Activated naive CD4-positive, alpha-beta T cell treated with anti-CD3 and anti-CD28 coated beads, Interleukin-2, amount 10 ng/mL, durations not matched to agents 7 days and 5 days (primary cell): ENCODE measurements at regions not wholly inside any gene's neighbourhood (a gene's known extent, or its start where the extent isn't known, plus 50 kb on each side); places are given as distances from the start of the nearest gene placed in this dataset.

ENCODE experiments used
- CTCF ChIA-PET: fragments of 350-600 bp; sonication (Branson Sonifier 250); formaldehyde crosslinking; loops from one replicate; lab custom pipeline; 2021; ENCODE audit warnings: antibody characterized with exemption; lab: Charles Lee
- DNase-seq: peaks from one replicate; pipeline ENCODE4 v3.0.0-alpha.2; 2020
- H3K27ac Mint-ChIP-seq: one replicate; pipeline ENCODE4 v1.8.0; 2021; ENCODE audit warnings: mild to moderate bottlenecking, moderate library complexity, mixed read lengths
- H3K27me3 Mint-ChIP-seq: one replicate; pipeline ENCODE4 v1.8.0; 2021; ENCODE audit warnings: mild to moderate bottlenecking, mixed read lengths
- H3K36me3 Mint-ChIP-seq: one replicate; pipeline ENCODE4 v1.8.0; 2021; ENCODE audit warnings: mixed read lengths
- H3K4me1 Mint-ChIP-seq: one replicate; pipeline ENCODE4 v1.8.0; 2021; ENCODE audit warnings: mixed read lengths
- H3K4me3 Mint-ChIP-seq: one replicate; pipeline ENCODE4 v1.8.0; 2021; ENCODE audit warnings: mild to moderate bottlenecking, moderate library complexity, mixed read lengths
- H3K9me3 Mint-ChIP-seq: one replicate; pipeline ENCODE4 v1.8.0; 2021; ENCODE audit warnings: mixed read lengths

DNA sequence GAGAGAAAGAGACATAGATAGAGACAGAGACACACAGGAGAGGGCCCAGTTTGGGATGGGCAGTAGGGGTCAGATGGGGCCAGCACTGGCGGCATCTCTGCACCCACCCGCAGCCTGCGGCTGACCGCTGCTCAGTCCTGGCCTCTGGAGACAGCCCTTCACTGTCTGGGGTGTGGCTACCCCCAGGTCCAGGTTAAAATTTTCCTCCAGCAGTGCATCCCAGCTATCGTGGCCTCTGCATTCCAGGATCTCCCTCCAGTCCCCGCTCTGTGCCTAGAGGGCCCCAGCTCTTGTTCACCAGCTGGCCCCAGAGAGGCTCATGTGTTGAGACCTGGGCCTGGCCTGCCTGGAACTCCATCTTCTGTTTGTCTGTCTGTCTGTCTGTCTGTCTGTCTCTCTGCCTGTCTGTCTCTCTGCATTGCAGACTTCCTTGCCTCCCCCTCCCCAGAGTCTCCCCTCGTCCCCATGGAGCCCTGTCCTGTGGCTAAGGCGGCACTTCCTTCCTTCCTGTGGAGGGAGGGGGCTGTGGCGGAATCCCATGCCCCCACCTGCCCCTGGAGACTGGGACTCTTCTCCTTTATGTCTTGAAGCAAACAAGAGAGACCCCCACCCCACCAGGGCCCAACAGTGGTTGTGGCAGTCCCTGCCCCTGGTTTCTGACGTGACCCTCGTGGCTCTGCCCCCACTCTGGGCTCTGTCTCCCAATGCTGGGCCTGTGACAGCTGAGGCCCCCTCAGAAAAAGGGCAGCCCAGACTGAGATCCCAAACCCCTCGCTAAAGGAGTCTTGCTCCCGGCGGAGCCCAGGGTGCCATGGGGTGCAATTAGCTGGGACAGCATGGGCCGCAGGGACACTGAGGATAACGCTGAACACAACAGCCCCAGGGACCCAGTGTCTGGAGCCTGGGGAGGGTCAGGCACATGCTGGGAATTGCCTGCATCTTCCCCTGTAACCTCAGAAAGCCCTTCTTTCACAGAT is 241.8 kb downstream of the NPHP4 start:
- H3K4me1 Mint-ChIP-seq: no peaks in the 10 kb centered on the region
- no peak overlapping the region for H3K4me3 Mint-ChIP-seq
- H3K27ac Mint-ChIP-seq: no peak overlapping the region
- peaks cover 10% of the 10 kb centered on the region for H3K27me3 Mint-ChIP-seq
- CTCF ChIA-PET: no interaction called here
- no peaks in the 10 kb centered on the region for H3K36me3 Mint-ChIP-seq
- H3K9me3 Mint-ChIP-seq: no peaks in the 10 kb centered on the region
- DNase-seq: no peak

DNA sequence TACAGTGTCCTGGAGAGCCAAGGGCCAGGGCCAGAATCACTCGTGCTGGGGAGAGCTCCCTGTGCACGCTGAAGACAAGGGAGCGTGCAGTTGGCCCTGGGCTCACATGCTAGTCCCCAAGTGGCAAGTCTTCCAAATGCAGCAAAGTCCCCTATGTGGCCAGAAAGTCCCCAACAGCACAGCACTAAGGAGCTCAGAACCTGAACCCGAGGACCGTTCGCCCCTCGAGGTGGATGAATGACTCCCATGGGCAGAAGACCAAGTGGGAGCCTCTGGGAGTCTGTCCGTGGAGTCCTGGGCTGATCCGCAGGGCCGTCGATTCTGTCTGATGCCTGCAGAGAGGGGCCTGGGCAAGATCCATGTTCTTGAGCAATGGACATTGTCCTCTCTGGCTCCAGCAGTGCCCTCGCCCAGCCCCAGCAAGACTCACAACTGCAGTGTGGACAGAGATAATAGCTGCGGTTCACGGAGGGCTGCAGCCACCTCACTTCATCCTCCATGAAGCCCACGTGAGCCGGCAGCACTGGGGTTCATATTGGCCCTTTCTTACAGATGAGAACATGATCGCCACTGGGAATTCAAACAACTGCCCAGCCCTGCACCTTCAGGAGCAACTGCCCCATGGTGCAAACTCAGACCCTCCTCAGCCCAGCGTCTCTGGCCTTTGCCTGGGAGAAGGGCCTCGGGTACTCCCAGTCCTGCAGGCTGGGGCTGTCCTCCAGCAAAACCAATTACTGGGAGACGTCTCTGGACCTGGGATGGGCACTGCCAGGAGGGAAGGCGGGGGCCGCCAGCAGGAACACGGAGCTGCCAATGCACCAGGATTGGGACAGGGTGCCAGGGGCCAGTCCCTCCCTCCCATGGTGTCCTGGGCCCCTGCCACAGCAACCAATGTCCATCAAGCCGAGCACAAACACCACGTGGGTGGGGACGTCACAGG is 243.7 kb downstream of the NPHP4 start:
- Mint-ChIP-seq H3K27me3 (peaks cover 11% of the 10 kb centered on the region), H3K4me3 (no peak overlapping the region), H3K27ac (no peak overlapping the region), H3K36me3 (no peaks in the 10 kb centered on the region), H3K4me1 (no peaks in the 10 kb centered on the region), H3K9me3 (no peaks in the 10 kb centered on the region)
- CTCF ChIA-PET: no interaction called here
- DNase-seq: no peak

DNA sequence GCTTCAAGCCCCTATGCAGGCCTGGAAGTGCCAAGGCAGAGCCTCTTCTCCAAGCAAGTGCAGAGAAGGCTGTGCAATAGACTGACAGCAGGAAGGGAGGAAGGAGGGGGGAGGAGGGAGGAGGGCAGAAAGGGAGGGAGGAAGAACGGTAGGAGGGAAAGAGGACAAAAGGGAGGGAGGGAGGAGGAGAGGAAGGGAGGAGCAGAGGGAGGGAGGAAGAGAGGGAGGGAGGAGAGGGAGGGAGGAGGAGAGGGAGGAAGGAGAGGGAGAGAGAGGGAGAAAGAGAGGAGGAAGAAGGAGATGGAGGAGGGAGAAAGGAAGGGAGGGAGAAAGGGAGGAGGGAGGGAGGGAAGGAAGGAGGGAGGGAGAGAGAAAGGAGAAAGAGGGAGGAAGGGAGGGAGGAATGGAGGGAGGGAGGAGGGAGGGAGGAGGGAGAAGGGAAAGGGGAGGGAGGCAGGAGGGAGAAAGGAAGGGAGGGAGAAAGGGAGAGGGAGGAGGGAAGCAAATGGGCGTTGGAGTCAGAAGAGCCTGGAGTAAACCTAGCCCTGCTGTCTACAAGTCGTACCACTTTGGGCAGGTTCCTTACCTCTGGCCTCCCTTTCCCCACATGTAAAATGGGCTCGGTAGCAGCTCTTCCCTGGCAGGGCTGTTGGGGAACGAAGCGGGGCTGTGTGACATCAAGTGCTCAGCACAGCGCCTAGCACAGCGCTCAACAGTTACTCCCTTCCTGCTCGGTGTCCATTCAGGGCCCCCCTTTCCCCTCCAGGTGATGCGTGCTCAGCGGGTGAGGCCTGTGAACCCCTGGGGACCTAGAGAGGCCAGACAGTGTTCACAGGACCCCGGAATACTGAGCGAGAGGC is 244.6 kb downstream of the NPHP4 start:
- Mint-ChIP-seq H3K9me3 (no peaks in the 10 kb centered on the region), H3K4me3 (no peak overlapping the region), H3K4me1 (no peaks in the 10 kb centered on the region), H3K36me3 (no peaks in the 10 kb centered on the region), H3K27ac (no peak overlapping the region), H3K27me3 (peaks cover 11% of the 10 kb centered on the region)
- no peak for DNase-seq
- CTCF ChIA-PET: no interaction called here

DNA sequence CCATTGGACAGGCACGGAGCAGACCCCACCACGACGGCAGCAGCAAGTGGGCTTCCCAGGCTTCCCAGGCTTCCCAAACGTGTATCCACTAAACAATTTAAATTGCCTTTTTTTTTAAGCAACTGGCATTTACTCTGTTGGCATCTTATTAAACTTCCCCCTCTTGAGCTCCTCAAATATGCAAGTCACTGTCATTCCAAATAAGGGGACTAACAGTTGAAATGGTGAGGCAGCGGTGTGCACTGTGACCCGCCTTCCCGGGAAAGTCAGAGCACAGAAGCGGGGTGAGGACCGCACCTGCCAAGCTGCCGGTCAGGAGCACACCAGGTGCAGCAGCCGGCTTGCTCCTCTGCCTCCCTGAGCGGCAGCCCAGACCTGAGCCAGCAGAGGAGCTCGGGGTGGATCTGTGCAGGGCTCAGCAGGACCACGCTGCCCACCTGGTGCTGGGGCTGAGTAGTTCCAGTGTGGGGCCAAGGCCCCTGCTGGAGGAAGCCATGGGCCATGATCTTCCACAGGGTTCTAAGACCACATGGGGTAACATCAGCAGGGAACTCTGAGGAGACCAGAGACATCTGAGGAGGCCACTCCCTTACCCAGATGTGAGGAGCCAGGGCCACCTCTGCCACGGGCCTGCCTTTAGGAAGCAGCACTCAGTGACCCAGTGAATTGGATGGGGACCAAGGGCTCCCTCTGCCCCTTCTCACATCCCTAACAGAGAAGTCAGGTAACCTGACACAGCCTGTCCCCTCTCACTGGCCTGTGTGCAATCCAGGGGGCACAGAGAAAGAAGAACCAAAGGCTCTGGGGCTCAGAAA is 245.4 kb downstream of the NPHP4 start:
- H3K27ac Mint-ChIP-seq: no peak overlapping the region
- no peaks in the 10 kb centered on the region for H3K4me1 Mint-ChIP-seq
- H3K36me3 Mint-ChIP-seq: no peaks in the 10 kb centered on the region
- H3K27me3 Mint-ChIP-seq: peaks cover 11% of the 10 kb centered on the region
- CTCF ChIA-PET: interaction anchor here (1.1 to 1.5 kb wide), 2 partner anchors 228 to 461 kb away, joined by 3 to 6 read pairs; no protein-coding TSS in a partner anchor
- H3K4me3 Mint-ChIP-seq: no peak overlapping the region
- no peaks in the 10 kb centered on the region for H3K9me3 Mint-ChIP-seq
- no peak for DNase-seq

DNA sequence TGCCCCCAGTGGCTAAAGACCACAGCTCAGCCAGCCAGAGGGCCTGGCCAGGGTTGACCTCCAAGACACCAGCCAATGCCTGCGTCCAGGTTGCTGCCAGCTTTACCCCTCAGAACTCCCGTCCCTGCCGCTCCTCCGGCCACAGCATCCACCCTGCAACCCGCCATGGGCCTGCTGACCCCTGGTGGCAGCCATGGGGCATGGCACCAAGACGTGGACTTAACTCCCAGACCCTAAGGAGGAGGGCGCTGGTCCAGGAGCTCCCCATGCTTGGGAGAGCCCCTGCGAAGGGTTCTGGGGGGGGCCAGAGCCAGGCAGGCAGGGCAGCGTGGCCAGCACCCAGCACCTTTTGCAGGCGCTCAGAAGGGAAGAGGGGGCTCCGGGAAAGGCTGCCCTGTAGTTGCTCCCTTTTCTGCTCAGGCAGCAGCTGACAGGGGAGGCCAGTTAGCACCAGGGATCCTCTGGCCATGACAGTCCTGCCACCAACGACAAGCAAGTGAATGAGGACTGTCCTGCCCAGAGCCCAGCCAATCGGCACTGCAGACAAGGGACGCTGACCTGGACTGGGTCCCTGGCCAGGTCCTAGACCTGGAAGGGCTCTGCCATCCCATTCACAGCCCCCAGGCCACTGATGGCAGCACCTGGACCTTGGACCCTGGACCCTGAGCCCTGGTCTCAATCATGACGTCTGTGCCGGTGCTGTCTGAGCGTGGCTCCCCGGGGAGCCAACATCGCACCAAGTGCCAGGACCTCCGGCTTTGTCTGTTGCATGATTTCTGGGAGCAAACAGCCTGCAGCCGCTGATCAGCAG is 246.2 kb downstream of the NPHP4 start:
- H3K36me3 Mint-ChIP-seq: no peaks in the 10 kb centered on the region
- no peaks in the 10 kb centered on the region for H3K9me3 Mint-ChIP-seq
- H3K4me1 Mint-ChIP-seq: no peaks in the 10 kb centered on the region
- H3K27me3 Mint-ChIP-seq: peaks cover 11% of the 10 kb centered on the region
- no peak overlapping the region for H3K27ac Mint-ChIP-seq
- CTCF ChIA-PET: interaction anchor here (1.0 to 2.6 kb wide), 9 partner anchors 16 to 1090 kb away, joined by 3 to 13 read pairs (median 4); no protein-coding TSS in a partner anchor
- peak; percentile 65 for DNase-seq
- no peak overlapping the region for H3K4me3 Mint-ChIP-seq

DNA sequence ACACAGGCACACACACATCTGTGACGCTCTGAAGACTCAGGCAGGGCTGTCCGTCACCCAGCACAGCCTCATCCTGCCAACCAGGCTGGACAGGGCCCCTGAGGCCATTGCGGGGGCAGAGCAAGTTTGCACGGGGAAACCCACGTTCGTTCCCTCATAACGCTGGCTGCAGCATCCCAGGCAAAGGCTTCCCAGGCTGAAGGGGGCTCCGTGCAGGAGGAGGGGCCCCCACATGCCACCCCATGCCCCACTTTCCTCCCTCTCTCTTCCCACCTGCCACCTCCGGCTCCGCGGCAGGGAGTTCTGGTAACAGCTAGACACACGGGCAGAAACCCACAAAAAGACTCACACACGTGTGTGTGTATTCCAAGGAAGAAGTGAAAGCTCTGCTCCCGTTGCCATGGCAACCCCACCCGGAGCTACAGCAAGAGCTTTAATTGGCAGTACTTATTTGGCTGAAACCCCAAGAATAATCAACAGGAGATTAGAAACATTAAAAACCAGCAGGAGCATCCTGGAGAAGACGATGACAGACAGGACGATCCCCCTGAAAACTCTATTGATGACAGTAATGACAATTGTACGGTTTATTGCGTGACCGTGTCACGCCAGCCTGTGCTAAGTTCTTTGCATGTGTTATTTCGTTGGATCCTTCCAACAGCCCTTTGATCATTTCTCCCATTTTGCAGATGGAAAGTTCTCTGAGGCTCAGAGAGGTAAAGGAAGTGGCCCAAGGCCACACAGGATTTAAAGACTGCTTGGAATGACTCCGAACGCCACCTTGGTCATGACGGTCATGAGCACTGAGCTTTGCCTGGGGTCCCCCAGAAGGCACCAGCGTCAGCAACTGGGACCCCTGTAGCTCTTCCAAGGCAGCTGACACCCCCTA is 247.1 kb downstream of the NPHP4 start:
- H3K4me1 Mint-ChIP-seq: no peaks in the 10 kb centered on the region
- CTCF ChIA-PET: interaction anchor here (1.0 to 2.6 kb wide), 9 partner anchors 16 to 1089 kb away, joined by 3 to 13 read pairs (median 4); no protein-coding TSS in a partner anchor
- H3K27me3 Mint-ChIP-seq: peaks cover 11% of the 10 kb centered on the region
- no peak overlapping the region for H3K4me3 Mint-ChIP-seq
- no peak for DNase-seq
- no peaks in the 10 kb centered on the region for H3K9me3 Mint-ChIP-seq
- H3K27ac Mint-ChIP-seq: no peak overlapping the region
- H3K36me3 Mint-ChIP-seq: no peaks in the 10 kb centered on the region

DNA sequence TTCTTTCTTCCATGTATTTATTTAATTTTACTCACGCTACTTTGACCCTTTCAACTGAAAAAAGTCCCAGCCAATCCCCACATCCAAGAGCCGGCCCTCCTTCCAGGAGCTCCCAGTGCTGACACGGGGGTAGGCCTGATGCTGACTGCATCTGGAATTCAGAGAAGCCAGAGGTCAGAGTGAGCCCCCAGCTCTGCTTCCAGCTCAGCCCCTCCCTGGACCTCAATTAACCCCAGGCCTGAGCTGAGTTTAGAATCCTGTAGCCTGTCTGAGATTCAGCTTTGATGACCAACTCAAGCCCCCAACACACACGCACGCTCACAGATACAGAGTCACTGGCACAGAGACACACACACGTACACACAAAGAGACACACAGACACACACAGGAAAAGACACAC is 247.9 kb downstream of the NPHP4 start:
- DNase-seq: no peak
- no peaks in the 10 kb centered on the region for H3K9me3 Mint-ChIP-seq
- H3K4me1 Mint-ChIP-seq: no peaks in the 10 kb centered on the region
- CTCF ChIA-PET: interaction anchor here (2.3 to 2.6 kb wide), 2 partner anchors 230 to 233 kb away, joined by 6 to 13 read pairs; no protein-coding TSS in a partner anchor
- H3K4me3 Mint-ChIP-seq: no peak overlapping the region
- peaks cover 14% of the 10 kb centered on the region for H3K27me3 Mint-ChIP-seq
- no peaks in the 10 kb centered on the region for H3K36me3 Mint-ChIP-seq
- no peak overlapping the region for H3K27ac Mint-ChIP-seq

DNA sequence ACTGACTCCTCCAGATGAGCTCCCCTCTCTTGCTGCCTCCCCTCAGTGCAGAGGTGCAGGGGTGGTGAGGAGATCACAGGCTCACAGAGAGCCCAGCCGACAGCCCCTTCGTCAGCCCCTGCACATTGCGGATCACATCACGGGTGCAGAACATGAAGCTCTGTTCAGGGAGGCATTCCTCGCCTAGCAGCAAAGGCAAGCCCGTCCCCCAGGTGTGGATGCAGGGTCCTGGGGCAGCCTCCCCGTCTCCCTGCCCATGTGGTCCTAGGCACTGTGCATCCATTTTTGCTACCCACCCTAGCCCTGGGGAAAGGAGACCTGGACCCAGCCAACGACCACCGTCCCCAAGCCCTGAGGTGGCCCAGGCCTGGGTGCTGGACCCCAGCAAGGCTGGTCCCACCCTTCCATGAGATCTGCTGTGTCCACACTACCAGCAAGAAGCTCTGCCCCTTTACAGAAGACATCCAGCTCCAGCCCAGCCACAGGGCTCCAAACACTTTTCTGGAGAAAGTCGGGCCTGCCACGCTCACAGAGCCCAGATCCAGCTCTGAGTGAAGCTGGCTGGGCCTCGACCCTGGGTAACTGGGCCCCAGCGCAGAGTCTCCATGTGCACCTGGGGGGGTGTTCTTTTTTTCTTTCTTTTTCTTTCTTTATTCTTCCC is 248.7 kb downstream of the NPHP4 start:
- peaks cover 15% of the 10 kb centered on the region for H3K27me3 Mint-ChIP-seq
- no peaks in the 10 kb centered on the region for H3K36me3 Mint-ChIP-seq
- CTCF ChIA-PET: interaction anchor here (2.3 to 2.6 kb wide), 2 partner anchors 229 to 232 kb away, joined by 6 to 13 read pairs; no protein-coding TSS in a partner anchor
- no peak overlapping the region for H3K27ac Mint-ChIP-seq
- no peak for DNase-seq
- H3K4me1 Mint-ChIP-seq: no peaks in the 10 kb centered on the region
- H3K9me3 Mint-ChIP-seq: no peaks in the 10 kb centered on the region
- no peak overlapping the region for H3K4me3 Mint-ChIP-seq

DNA sequence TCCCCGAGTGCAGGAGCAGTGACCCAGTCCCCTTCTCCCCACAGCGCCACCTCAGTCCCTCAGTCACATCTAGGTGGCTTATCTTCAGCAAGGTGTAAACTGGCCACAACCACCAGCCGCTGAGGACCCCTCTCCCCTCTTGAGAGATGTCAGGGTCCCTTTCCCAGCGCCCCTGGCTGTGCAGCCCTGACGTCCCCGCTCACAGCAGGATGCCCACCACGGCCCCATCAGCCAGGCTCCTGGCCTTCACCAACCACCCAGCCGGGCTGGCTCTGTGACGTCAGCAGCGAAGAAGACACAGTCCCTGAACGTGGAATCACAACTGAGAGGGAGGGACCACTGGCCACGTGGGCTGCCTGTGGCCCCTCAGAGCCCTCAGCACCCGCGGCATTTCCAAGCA is 249.4 kb downstream of the NPHP4 start:
- Mint-ChIP-seq H3K9me3 (no peaks in the 10 kb centered on the region), H3K27me3 (peaks cover 15% of the 10 kb centered on the region), H3K4me1 (no peaks in the 10 kb centered on the region), H3K4me3 (no peak overlapping the region), H3K36me3 (no peaks in the 10 kb centered on the region), H3K27ac (no peak overlapping the region)
- no peak for DNase-seq
- CTCF ChIA-PET: no interaction called here

DNA sequence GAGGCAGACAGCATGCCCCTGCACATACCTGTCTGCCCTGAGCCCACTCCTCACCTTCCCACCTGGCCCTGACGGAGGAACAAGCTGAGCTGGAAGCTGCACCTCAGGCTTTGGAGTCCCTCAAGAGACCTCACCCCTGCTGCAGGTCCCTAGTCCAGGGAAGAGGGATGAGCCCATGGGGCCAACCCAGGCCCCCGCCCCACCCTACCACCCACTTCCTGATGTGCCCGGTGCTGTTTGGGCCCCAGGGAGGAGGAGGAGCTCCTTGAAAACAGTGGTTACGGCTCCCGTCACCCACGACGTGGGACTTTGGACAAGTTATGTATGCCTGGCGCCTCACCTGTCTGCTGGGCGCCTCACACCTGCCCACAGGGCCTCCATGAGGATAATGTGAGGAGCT is 250.2 kb downstream of the NPHP4 start:
- DNase-seq: no peak
- Mint-ChIP-seq H3K9me3 (no peaks in the 10 kb centered on the region), H3K27me3 (peaks cover 15% of the 10 kb centered on the region), H3K4me3 (no peak overlapping the region), H3K36me3 (no peaks in the 10 kb centered on the region), H3K27ac (no peak overlapping the region), H3K4me1 (no peaks in the 10 kb centered on the region)
- CTCF ChIA-PET: interaction anchor here (1.8 kb wide), 1 partner anchor 232 kb away, joined by 4 read pairs; no protein-coding TSS in a partner anchor
